PC-3 (cell line): ENCODE measurements at regions not wholly inside any gene's neighbourhood (a gene's known extent, or its start where the extent isn't known, plus 50 kb on each side); places are given as distances from the start of the nearest gene placed in this dataset.

Experiments used
- ATAC-seq: fragments of 200-7000 bp; cut with Tn5 transposase; 2 replicates; pipeline ENCODE4 v1.9.1; 2020; ENCODE audit warnings: mild to moderate bottlenecking, moderate library complexity
- BruUV-seq: library from RNA; stranded (reverse); fragments of 400-500 nt; replicated peaks from 2 replicates; lab custom pipeline; 2021; lab: Mats Ljungman, UMichigan
- CTCF ChIA-PET: fragments of 300-600 bp; sonication (Branson Sonifier 250); formaldehyde crosslinking; loops from one replicate; lab custom pipeline; 2022; ENCODE audit warnings: antibody characterized with exemption; lab: Charles Lee
- POLR2A ChIA-PET: fragments of 300-600 bp; sonication (Branson Sonifier 250); formaldehyde crosslinking; loops from one replicate; lab custom pipeline; 2022; ENCODE audit warnings: antibody characterized with exemption; ENCODE audit not compliant: unreplicated experiment; lab: Charles Lee
- DNase-seq: peaks from one replicate; pipeline ENCODE4 v3.0.0-alpha.2; 2015
- H2AFZ ChIP-seq: fragments of 300-600 bp; sonication (generic); 2 replicates; pipeline ENCODE4 v1.6.0; 2016; ENCODE audit warnings: antibody characterized with exemption, low read length
- H3F3A ChIP-seq: fragments of 300-600 bp; sonication (generic); one replicate; pipeline ENCODE4 v1.6.0; 2017; ENCODE audit warnings: antibody characterized with exemption, low read length, control low read depth, mild to moderate bottlenecking; ENCODE audit not compliant: unreplicated experiment
- H3K27ac ChIP-seq: fragments of 300-600 bp; sonication (generic); 2 replicates; pipeline ENCODE4 v1.5.1; 2016; ENCODE audit warnings: mild to moderate bottlenecking, low read length
- H3K27me3 ChIP-seq: fragments of 300-600 bp; sonication (generic); 2 replicates; pipeline ENCODE4 v1.6.1; 2016; ENCODE audit warnings: low read length, mixed read lengths
- H3K36me3 ChIP-seq: fragments of 300-600 bp; sonication (generic); 2 replicates; pipeline ENCODE4 v1.6.1; 2016; ENCODE audit warnings: low read depth, mixed run types, low read length, mixed read lengths
- H3K4me1 ChIP-seq: fragments of 300-600 bp; sonication (generic); 2 replicates; pipeline ENCODE4 v1.5.1; 2016; ENCODE audit warnings: low read length; ENCODE audit not compliant: insufficient read depth
- H3K4me2 ChIP-seq: fragments of 300-600 bp; sonication (generic); 2 replicates; pipeline ENCODE4 v1.6.0; 2016; ENCODE audit warnings: low read length
- H3K4me3 ChIP-seq: fragments of 300-600 bp; sonication (generic); 2 replicates; pipeline ENCODE4 v1.5.1; 2016; ENCODE audit warnings: mild to moderate bottlenecking, low read length, mixed read lengths
- H3K79me2 ChIP-seq: fragments of 300-600 bp; sonication (generic); 2 replicates; pipeline ENCODE4 v1.6.1; 2017; ENCODE audit warnings: low read length, mixed read lengths
- H3K9ac ChIP-seq: fragments of 300-600 bp; sonication (generic); 2 replicates; pipeline ENCODE4 v1.6.0; 2016; ENCODE audit warnings: mild to moderate bottlenecking, low read length
- H3K9me2 ChIP-seq: fragments of 300-600 bp; sonication (generic); replicated peaks from 2 replicates; pipeline ENCODE4 v1.6.1; 2016; ENCODE audit warnings: mixed run types, low read length, mixed read lengths
- H3K9me3 ChIP-seq: fragments of 300-600 bp; sonication (generic); 2 replicates; pipeline ENCODE4 v1.6.1; 2016; ENCODE audit warnings: low read length, mixed read lengths
- H4K20me1 ChIP-seq: fragments of 300-600 bp; sonication (generic); 2 replicates; pipeline ENCODE4 v1.6.1; 2016; ENCODE audit warnings: low read length, mixed read lengths
- EZH2 ChIP-seq: fragments of 300-600 bp; sonication (generic); IDR thresholded peaks from one replicate; pipeline ENCODE4 v1.6.1; 2017; ENCODE audit warnings: antibody characterized with exemption, mild to moderate bottlenecking, low read length; ENCODE audit not compliant: unreplicated experiment
- EZH2phosphoT487 ChIP-seq: fragments of 300-600 bp; sonication (generic); IDR thresholded peaks from 2 replicates; pipeline ENCODE4 v1.6.1; 2018; ENCODE audit warnings: mild to moderate bottlenecking, antibody characterized with exemption, low read length, borderline replicate concordance
- intact Hi-C: fragments of 100-400 bp; cut with micrococcal nuclease; formaldehyde crosslinking; loops from 2 replicates; pipeline ENCODE4 v1.9.0; 2023
- TF ChIP-seq, protein P1 (sequence below): fragments of 300-600 bp; sonication (generic); conservative IDR thresholded peaks from 2 replicates; pipeline ENCODE4 v1.5.1; 2017; ENCODE audit warnings: antibody characterized with exemption, low read depth, mild to moderate bottlenecking, low read length

DNA sequence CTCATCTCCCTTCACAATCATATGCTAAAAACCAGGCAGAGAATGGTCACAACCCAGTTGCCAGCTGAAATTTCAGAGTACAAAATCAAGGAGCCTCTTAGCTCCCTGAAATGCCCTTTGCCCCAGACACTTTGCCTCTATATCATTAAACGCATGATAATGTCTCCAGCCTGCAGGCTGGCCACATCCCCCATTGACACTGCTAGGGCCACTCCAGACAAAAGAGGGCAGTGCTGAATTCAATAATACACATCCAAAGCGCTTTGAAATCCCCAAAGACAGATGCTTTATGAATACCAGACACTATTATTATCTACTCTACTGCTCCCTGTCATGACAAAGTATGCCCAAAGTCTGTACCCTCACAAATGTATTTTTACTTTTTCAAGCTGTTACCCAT is 348.3 kb upstream of the POU3F2 start:
- H3F3A ChIP-seq = no peaks in the 10 kb centered on the region
- no peak overlapping the region for H3K27ac ChIP-seq
- DNase-seq (no peak), ATAC-seq (no peak)
- no peak overlapping the region for H2AFZ ChIP-seq
- TF ChIP-seq EZH2 = no peak
- no peak for TF ChIP-seq EZH2phosphoT487
- TF ChIP-seq, protein P1, sequence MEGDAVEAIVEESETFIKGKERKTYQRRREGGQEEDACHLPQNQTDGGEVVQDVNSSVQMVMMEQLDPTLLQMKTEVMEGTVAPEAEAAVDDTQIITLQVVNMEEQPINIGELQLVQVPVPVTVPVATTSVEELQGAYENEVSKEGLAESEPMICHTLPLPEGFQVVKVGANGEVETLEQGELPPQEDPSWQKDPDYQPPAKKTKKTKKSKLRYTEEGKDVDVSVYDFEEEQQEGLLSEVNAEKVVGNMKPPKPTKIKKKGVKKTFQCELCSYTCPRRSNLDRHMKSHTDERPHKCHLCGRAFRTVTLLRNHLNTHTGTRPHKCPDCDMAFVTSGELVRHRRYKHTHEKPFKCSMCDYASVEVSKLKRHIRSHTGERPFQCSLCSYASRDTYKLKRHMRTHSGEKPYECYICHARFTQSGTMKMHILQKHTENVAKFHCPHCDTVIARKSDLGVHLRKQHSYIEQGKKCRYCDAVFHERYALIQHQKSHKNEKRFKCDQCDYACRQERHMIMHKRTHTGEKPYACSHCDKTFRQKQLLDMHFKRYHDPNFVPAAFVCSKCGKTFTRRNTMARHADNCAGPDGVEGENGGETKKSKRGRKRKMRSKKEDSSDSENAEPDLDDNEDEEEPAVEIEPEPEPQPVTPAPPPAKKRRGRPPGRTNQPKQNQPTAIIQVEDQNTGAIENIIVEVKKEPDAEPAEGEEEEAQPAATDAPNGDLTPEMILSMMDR = no peak
- H3K9me2 ChIP-seq = no peaks in the 10 kb centered on the region
- H3K79me2 ChIP-seq = no peaks in the 10 kb centered on the region
- POLR2A ChIA-PET = no interaction called here
- no peak overlapping the region for H3K4me2 ChIP-seq
- peaks cover 16% of the 10 kb centered on the region; the same call in 1 of the 2 replicates for H3K27me3 ChIP-seq
- H3K4me1 ChIP-seq = no peaks in the 10 kb centered on the region
- H3K36me3 ChIP-seq = no peaks in the 10 kb centered on the region
- no peak overlapping the region for H3K9ac ChIP-seq
- no peaks in the 10 kb centered on the region for H4K20me1 ChIP-seq
- intact Hi-C loops = no loop called here
- no peaks in the 10 kb centered on the region for H3K9me3 ChIP-seq
- H3K4me3 ChIP-seq = no peak overlapping the region
- no TSS peak for BruUV-seq
- CTCF ChIA-PET = no interaction called here

DNA sequence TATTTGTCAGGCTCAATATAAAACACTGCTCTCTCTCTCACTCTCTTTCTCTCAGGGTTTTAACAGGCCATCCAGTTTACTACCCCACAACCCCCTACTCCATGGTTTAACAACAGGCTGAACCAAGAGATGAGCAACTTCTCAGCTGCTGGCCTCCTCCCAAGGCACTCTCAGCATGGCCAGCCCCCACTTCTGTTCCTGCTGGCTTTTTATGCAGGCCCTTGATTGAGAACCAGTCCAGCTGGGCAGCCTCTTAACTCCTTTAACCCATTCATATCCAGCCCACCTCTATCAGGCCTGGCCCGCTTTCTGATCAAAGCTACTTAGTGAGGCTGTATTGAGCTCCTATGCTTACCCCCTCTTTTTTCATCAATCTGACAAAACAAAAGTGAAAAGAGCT is 346.8 kb upstream of the POU3F2 start:
- no peak for ATAC-seq
- no peak overlapping the region for H3K4me3 ChIP-seq
- no peaks in the 10 kb centered on the region for H3K36me3 ChIP-seq
- intact Hi-C loops = no loop called here
- no peaks in the 10 kb centered on the region for H3K4me1 ChIP-seq
- TF ChIP-seq EZH2 (no peak), EZH2phosphoT487 (no peak)
- TF ChIP-seq, protein P1 = no peak
- H3K9me2 ChIP-seq = no peaks in the 10 kb centered on the region
- H2AFZ ChIP-seq = no peak overlapping the region
- no peak overlapping the region for H3K27ac ChIP-seq
- CTCF ChIA-PET = no interaction called here
- H3K4me2 ChIP-seq = no peak overlapping the region
- no TSS peak for BruUV-seq
- DNase-seq = no peak
- H3K27me3 ChIP-seq = peaks cover 16% of the 10 kb centered on the region; the same call in 1 of the 2 replicates
- H3K79me2 ChIP-seq = no peaks in the 10 kb centered on the region
- POLR2A ChIA-PET = no interaction called here
- no peaks in the 10 kb centered on the region for H4K20me1 ChIP-seq
- no peaks in the 10 kb centered on the region for H3F3A ChIP-seq
- no peak overlapping the region for H3K9ac ChIP-seq
- H3K9me3 ChIP-seq = no peaks in the 10 kb centered on the region

GRCh38 chr6:98498144-98498775 is 336.1 kb upstream of the POU3F2 start:
- BruUV-seq = no TSS peak
- intact Hi-C loops = no loop called here

More at GRCh38 chr6:98498144-98498775, 336.1 kb upstream of the POU3F2 start:
- DNase-seq = no peak
- Histone ChIP-seq H3K9me3 (no peaks in the 10 kb centered on the region), H3K79me2 (no peaks in the 10 kb centered on the region), H3K4me1 (no peaks in the 10 kb centered on the region), H2AFZ (no peak overlapping the region), H3K9me2 (no peaks in the 10 kb centered on the region), H3F3A (no peaks in the 10 kb centered on the region), H3K4me3 (no peak overlapping the region), H4K20me1 (no peaks in the 10 kb centered on the region), H3K27ac (no peak overlapping the region), H3K27me3 (no peaks in the 10 kb centered on the region), H3K36me3 (no peaks in the 10 kb centered on the region), H3K4me2 (no peak overlapping the region), H3K9ac (no peak overlapping the region)
- POLR2A ChIA-PET = no interaction called here
- ATAC-seq = no peak
- TF ChIP-seq EZH2phosphoT487 = no peak
- TF ChIP-seq EZH2 = no peak
- TF ChIP-seq, protein P1 = no peak
- CTCF ChIA-PET = no interaction called here
